Adrenal gland (tissue), 5 donors: ENCODE measurements at regions not wholly inside any gene's neighbourhood (a gene's known extent, or its start where the extent isn't known, plus 50 kb on each side); places are given as distances from the start of the nearest gene placed in this dataset.

ENCODE experiments used
- CTCF ChIP-seq, 6 experiments: fragments of 450-650 bp in 4 of 6; fragments of 200-600 bp in 2 of 6; sonication (generic) in 1 of 6; IDR thresholded peaks; 1 replicate in 5 of 6; 2 replicates in 1 of 6; pipeline versions ENCODE4 v1.5.1 to v1.8.0; 2016 to 2021; ENCODE audit warnings: antibody characterized with exemption in 6 of 6, mild to moderate bottlenecking in 2 of 6, moderate library complexity in 1 of 6
- POLR2A ChIP-seq, 2 donors: fragments of 450-650 bp; IDR thresholded peaks; one replicate each; pipeline ENCODE4 v1.6.1; 2017; ENCODE audit warnings: antibody characterized with exemption in 2 of 2, mild to moderate bottlenecking in 2 of 2, moderate library complexity in 1 of 2
- donor health status: DM: no; HTN: no; CAD: no.

GRCh38 chr5:53298841-53299240, 181.6 kb upstream of the FST start:
- TF ChIP-seq CTCF (IDR thresholded peaks at IDR 0.05) (no peak), POLR2A (IDR thresholded peaks at IDR 0.05) (no peak)
